22Rv1 (cell line): ENCODE measurements at regions not wholly inside any gene's neighbourhood (a gene's known extent, or its start where the extent isn't known, plus 50 kb on each side); places are given as distances from the start of the nearest gene placed in this dataset.
A peak's percentile ranks its signal among the peaks of the same experiment; 100 is the strongest.

ENCODE experiments used
- H3K27ac ChIP-seq: fragments of 450-650 bp; 2 replicates; pipeline ENCODE4 v1.5.1; 2017
- CTCF ChIP-seq: fragments of 450-650 bp; IDR thresholded peaks from 2 replicates; pipeline ENCODE4 v1.5.1; 2017; ENCODE audit warnings: mild to moderate bottlenecking
- ZFX ChIP-seq: fragments of 450-650 bp; IDR thresholded peaks from 2 replicates; pipeline ENCODE4 v1.6.1; 2017; ENCODE audit warnings: antibody characterized with exemption, borderline replicate concordance

- no peak overlapping the region for H3K27ac ChIP-seq
- TF ChIP-seq CTCF: no peak
- TF ChIP-seq ZFX: no peak
These were observed 118.0 kb upstream of the RPL34 start for GRCh38 chr4:108502356-108502755.

GRCh38 chr4:108498925-108499324 is 121.5 kb upstream of the RPL34 start:
- H3K27ac ChIP-seq: no peak overlapping the region
- TF ChIP-seq ZFX (no peak), CTCF (no peak)

- TF ChIP-seq ZFX (no peak), CTCF (no peak)
- no peak overlapping the region for H3K27ac ChIP-seq
These were observed 126.8 kb upstream of the RPL34 start for GRCh38 chr4:108493596-108493931.

GRCh38 chr4:108492816-108493595 is 127.4 kb upstream of the RPL34 start:
- H3K27ac ChIP-seq: no peak overlapping the region
- no peak for TF ChIP-seq ZFX
- TF ChIP-seq CTCF: peak; percentile 80

GRCh38 chr4:108488865-108489264 is 131.5 kb upstream of the RPL34 start:
- no peak overlapping the region for H3K27ac ChIP-seq
- TF ChIP-seq CTCF (no peak), ZFX (no peak)

- no peak overlapping the region for H3K27ac ChIP-seq
- TF ChIP-seq CTCF (no peak), ZFX (no peak)
These were observed 134.3 kb upstream of the RPL34 start for GRCh38 chr4:108486046-108486445.

GRCh38 chr4:108484187-108484586 is 136.2 kb upstream of the RPL34 start:
- no peak overlapping the region for H3K27ac ChIP-seq
- no peak for TF ChIP-seq ZFX
- TF ChIP-seq CTCF: no peak
